ENCODE measurements at regions not wholly inside any gene's neighbourhood (a gene's known extent, or its start where the extent isn't known, plus 50 kb on each side); places are given as distances from the start of the nearest gene placed in this dataset.

DNA sequence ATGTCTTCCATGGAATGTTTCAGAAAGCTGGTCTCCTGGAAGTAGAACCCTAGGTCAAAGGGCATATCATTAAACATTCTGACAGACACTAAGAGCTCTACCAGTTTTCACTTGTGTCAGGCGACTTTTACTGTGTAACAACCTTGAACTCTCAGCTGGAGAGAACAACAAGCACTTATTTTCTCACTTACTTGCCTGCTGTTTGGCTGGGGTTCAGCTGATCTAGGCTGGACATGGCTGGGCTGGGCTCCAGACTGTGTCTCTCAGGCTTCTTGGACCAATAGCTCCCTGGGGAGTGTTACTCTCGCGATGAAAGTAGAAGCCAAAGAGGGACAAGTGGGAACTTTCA is 527.3 kb downstream of the SHQ1 start:
- TF ChIP-seq NRF1 (IDR thresholded peaks at IDR 0.05; ENCODE audit: low read depth, low read length): no peak
- no peak for TF ChIP-seq POLR2AphosphoS5 (IDR thresholded peaks at IDR 0.05; ENCODE audit: low read depth, low read length)
- TF ChIP-seq, protein P1, sequence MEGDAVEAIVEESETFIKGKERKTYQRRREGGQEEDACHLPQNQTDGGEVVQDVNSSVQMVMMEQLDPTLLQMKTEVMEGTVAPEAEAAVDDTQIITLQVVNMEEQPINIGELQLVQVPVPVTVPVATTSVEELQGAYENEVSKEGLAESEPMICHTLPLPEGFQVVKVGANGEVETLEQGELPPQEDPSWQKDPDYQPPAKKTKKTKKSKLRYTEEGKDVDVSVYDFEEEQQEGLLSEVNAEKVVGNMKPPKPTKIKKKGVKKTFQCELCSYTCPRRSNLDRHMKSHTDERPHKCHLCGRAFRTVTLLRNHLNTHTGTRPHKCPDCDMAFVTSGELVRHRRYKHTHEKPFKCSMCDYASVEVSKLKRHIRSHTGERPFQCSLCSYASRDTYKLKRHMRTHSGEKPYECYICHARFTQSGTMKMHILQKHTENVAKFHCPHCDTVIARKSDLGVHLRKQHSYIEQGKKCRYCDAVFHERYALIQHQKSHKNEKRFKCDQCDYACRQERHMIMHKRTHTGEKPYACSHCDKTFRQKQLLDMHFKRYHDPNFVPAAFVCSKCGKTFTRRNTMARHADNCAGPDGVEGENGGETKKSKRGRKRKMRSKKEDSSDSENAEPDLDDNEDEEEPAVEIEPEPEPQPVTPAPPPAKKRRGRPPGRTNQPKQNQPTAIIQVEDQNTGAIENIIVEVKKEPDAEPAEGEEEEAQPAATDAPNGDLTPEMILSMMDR (IDR thresholded peaks at IDR 0.05): no peak
- TF ChIP-seq RFX5 (IDR thresholded peaks at IDR 0.05; ENCODE audit: low read length): no peak
- TF ChIP-seq FOXJ3 (CRISPR knock-in tag; IDR thresholded peaks at IDR 0.05): no peak
- TF ChIP-seq NFIC (IDR thresholded peaks at IDR 0.05; ENCODE audit: borderline replicate concordance): no peak
- TF ChIP-seq RCOR1 (IDR thresholded peaks at IDR 0.05; ENCODE audit: low read length): no peak
- no peak for TF ChIP-seq EZH2phosphoT487 (IDR thresholded peaks at IDR 0.05; ENCODE audit: borderline replicate concordance, low read depth)
- TF ChIP-seq EP300 (IDR thresholded peaks at IDR 0.05; ENCODE audit: borderline replicate concordance in 1 of 2, low read depth in 1 of 2, low read length in 1 of 2): no peak
- TF ChIP-seq GABPA (IDR thresholded peaks at IDR 0.05; ENCODE audit: low read depth): no peak
- TF ChIP-seq, protein P2, sequence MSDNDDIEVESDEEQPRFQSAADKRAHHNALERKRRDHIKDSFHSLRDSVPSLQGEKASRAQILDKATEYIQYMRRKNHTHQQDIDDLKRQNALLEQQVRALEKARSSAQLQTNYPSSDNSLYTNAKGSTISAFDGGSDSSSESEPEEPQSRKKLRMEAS (IDR thresholded peaks at IDR 0.05; ENCODE audit: low read depth): no peak
- TF ChIP-seq, protein P3, sequence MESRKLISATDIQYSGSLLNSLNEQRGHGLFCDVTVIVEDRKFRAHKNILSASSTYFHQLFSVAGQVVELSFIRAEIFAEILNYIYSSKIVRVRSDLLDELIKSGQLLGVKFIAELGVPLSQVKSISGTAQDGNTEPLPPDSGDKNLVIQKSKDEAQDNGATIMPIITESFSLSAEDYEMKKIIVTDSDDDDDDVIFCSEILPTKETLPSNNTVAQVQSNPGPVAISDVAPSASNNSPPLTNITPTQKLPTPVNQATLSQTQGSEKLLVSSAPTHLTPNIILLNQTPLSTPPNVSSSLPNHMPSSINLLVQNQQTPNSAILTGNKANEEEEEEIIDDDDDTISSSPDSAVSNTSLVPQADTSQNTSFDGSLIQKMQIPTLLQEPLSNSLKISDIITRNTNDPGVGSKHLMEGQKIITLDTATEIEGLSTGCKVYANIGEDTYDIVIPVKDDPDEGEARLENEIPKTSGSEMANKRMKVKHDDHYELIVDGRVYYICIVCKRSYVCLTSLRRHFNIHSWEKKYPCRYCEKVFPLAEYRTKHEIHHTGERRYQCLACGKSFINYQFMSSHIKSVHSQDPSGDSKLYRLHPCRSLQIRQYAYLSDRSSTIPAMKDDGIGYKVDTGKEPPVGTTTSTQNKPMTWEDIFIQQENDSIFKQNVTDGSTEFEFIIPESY (IDR thresholded peaks at IDR 0.05; ENCODE audit: borderline replicate concordance, low read depth): no peak
- no peak for TF ChIP-seq YY1 (IDR thresholded peaks at IDR 0.05; ENCODE audit: low read depth)
